ENCODE measurements at regions not wholly inside any gene's neighbourhood (a gene's known extent, or its start where the extent isn't known, plus 50 kb on each side); places are given as distances from the start of the nearest gene placed in this dataset.

DNA sequence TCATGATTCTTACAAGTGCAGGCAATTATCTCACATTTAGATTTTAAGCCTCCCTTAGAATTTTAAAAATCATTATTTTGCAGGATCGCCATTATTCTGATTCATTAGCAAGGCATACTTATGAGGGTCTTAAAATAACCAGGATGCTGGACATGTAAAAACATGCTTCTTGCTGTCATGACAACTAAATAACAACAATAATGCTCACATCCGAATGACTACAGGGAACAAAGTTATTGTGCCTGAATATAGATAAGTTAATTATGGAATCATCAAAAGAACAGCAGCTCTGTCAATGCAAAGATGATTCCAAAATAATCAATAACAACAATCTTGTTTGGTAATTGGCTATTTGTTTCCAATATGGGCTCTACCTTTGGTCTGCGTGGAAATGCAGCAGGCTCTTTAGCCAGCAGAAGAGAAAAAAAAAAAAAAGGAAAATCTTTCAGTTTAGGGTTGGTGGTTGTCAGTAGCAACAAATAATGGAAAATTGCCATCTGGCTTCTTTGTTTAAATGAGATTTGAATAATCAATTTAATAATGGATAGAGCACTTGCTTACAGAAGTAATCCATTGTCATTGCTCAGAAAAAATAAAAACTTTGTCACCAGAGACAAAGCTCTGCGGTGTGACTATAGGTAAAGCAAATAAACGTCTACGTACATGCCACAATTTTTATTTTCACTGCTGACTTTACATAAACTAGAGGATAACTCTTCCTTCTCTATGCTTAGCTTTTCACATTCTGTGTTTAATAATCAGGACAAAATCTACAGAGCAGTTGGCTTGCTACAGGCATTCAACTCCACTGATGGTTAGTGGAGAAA is 468.9 kb upstream of the TSHZ3 start:
- no peak for DNase-seq
- ChIA-PET CTCF (no interaction called here), POLR2A (no interaction called here)
- intact Hi-C loops (cut with micrococcal nuclease) = no loop called here
- Mint-ChIP-seq H3K9me3 (peaks cover 8% of the 10 kb centered on the region), H3K27me3 (no peaks in the 10 kb centered on the region), H3K27ac (no peak overlapping the region), H3K4me3 (no peak overlapping the region), H3K36me3 (ENCODE audit: low read depth) (no peaks in the 10 kb centered on the region), H3K4me1 (no peaks in the 10 kb centered on the region)
- TF ChIP-seq, protein P1, sequence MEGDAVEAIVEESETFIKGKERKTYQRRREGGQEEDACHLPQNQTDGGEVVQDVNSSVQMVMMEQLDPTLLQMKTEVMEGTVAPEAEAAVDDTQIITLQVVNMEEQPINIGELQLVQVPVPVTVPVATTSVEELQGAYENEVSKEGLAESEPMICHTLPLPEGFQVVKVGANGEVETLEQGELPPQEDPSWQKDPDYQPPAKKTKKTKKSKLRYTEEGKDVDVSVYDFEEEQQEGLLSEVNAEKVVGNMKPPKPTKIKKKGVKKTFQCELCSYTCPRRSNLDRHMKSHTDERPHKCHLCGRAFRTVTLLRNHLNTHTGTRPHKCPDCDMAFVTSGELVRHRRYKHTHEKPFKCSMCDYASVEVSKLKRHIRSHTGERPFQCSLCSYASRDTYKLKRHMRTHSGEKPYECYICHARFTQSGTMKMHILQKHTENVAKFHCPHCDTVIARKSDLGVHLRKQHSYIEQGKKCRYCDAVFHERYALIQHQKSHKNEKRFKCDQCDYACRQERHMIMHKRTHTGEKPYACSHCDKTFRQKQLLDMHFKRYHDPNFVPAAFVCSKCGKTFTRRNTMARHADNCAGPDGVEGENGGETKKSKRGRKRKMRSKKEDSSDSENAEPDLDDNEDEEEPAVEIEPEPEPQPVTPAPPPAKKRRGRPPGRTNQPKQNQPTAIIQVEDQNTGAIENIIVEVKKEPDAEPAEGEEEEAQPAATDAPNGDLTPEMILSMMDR (IDR thresholded peaks at IDR 0.05) = no peak
- ATAC-seq (ENCODE audit: low read depth) = no peak

DNA sequence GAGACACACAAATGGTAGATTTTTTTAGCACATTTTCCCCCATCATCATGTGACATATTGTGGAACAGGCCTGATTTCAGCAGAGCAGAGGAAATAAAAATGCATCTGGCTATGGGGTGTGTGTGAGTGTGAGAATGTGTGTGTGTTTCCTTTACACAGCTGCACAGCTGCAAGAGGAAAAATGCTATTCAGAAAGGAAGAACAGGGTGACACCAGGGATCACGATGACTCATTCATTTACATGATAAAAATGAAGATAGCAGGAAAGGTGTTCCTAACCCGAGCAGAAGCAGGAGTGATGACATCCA is 469.5 kb upstream of the TSHZ3 start:
- TF ChIP-seq, protein P1 (IDR thresholded peaks at IDR 0.05) = no peak
- ATAC-seq (ENCODE audit: low read depth) = no peak
- POLR2A ChIA-PET = no interaction called here

DNA sequence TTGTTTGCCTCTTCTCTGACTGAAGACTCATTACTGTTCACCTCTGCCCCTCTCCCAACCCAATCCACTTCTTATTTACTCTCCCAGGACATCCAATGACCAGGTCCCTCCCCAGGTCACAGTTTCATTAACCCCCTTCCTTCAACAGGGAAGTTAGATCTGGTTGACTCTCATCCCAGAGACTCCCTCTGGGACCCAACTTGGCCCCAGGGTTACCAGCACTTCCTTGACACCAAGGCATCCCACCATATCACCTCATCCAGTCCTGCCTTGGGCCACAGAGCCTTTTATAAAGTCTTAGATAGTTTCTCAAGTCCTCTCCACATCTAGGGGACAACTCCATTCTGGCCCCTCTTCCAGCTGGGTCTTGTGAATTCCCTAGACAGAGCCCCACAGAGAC is 470.6 kb upstream of the TSHZ3 start:
- ATAC-seq (ENCODE audit: low read depth) (no peak), DNase-seq (no peak)
- POLR2A ChIA-PET = no interaction called here
- TF ChIP-seq, protein P1 (IDR thresholded peaks at IDR 0.05) = no peak
- H3K27ac Mint-ChIP-seq = no peak overlapping the region
- no peak overlapping the region for H3K4me3 Mint-ChIP-seq
- intact Hi-C loops (cut with micrococcal nuclease) = no loop called here
- H3K36me3 Mint-ChIP-seq (ENCODE audit: low read depth) = no peaks in the 10 kb centered on the region
- no peaks in the 10 kb centered on the region for H3K27me3 Mint-ChIP-seq
- CTCF ChIA-PET = no interaction called here
- H3K4me1 Mint-ChIP-seq = no peaks in the 10 kb centered on the region
- H3K9me3 Mint-ChIP-seq = peaks cover 5% of the 10 kb centered on the region

More for the DNA sequence above, 469.5 kb upstream of the TSHZ3 start:
- Mint-ChIP-seq H3K27me3 (no peaks in the 10 kb centered on the region), H3K4me1 (no peaks in the 10 kb centered on the region), H3K27ac (no peak overlapping the region), H3K36me3 (ENCODE audit: low read depth) (no peaks in the 10 kb centered on the region), H3K9me3 (peaks cover 8% of the 10 kb centered on the region), H3K4me3 (no peak overlapping the region)
- DNase-seq = no peak
- CTCF ChIA-PET = no interaction called here
- intact Hi-C loops (cut with micrococcal nuclease) = no loop called here

DNA sequence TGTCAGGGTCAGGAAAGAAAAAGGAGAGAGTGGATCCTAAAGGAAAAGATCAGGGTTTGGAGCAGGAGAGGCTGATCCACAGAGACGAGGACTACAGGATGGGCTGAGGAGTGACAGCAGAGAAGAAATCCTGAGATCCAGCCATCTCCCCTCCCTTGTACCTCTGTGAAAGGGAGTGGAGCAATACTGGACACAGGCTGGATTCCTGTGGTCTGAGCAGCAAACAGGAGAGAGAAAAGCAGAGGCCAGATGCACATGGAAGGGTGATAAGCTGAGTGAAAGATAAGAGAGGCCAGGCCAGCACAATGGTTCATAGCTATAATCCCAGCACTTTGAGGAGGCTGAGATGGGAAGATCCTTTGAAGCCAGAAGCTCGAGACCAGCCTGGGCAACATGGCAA is 472.1 kb upstream of the TSHZ3 start:
- ATAC-seq (ENCODE audit: low read depth) (no peak), DNase-seq (no peak)
- Mint-ChIP-seq H3K27me3 (no peaks in the 10 kb centered on the region), H3K4me3 (no peak overlapping the region), H3K36me3 (ENCODE audit: low read depth) (no peaks in the 10 kb centered on the region), H3K27ac (no peak overlapping the region), H3K9me3 (peaks cover 5% of the 10 kb centered on the region), H3K4me1 (no peaks in the 10 kb centered on the region)
- TF ChIP-seq, protein P1 (IDR thresholded peaks at IDR 0.05) = no peak
- ChIA-PET POLR2A (no interaction called here), CTCF (no interaction called here)
- intact Hi-C loops (cut with micrococcal nuclease) = no loop called here

DNA sequence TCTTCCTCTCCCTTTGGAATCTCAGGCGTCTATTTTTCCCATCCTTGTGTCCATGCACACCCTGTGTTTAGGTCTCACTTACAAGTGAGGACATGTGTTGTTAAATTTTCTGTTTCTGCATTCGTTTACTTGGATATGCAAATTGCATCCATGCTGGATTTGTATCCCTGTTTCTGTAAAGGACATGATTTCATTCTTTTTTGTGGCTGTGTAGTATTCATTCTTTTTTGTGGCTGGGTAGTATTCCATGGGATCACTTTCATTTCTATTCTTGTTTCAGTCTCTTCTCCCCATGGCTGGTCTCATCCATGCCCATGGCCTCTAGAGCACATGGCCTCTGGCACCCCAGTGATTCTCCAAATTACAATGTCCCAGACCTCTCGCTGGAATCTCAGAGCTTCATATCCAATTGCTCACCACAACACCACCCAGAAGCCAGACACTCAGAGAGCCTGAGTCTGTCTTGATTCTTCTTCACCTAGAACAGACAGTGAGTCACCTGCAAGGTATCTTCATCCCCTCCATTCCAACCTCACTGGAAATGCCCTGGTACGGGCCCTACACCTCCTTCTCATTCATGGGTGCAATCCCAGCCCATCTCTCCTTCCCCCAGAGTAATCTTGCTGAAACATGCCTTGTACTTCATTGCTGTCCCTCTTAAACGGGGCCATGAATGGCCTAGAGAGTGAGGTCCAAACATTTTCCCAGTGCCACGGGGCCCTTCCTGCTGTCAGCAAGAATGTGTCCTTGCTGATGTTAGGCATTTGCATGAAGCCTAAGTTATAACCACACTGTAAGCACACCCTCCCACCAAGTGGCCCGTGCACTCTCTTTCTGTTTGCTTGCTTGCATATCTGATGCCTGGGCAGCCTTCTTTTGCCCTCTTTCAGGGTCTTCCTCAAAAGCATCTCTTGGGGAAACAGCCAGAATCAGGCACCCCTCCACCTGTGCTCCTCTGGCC is 476.2 kb upstream of the TSHZ3 start:
- Mint-ChIP-seq H3K4me3 (no peak overlapping the region), H3K4me1 (no peaks in the 10 kb centered on the region), H3K9me3 (peaks cover 3% of the 10 kb centered on the region), H3K27me3 (no peaks in the 10 kb centered on the region), H3K27ac (no peak overlapping the region), H3K36me3 (ENCODE audit: low read depth) (no peaks in the 10 kb centered on the region)
- DNase-seq (no peak), ATAC-seq (ENCODE audit: low read depth) (no peak)
- ChIA-PET CTCF (no interaction called here), POLR2A (no interaction called here)
- intact Hi-C loops (cut with micrococcal nuclease) = no loop called here
- TF ChIP-seq, protein P1 (IDR thresholded peaks at IDR 0.05) = no peak
